ENCODE measurements at regions not wholly inside any gene's neighbourhood (a gene's known extent, or its start where the extent isn't known, plus 50 kb on each side); places are given as distances from the start of the nearest gene placed in this dataset.
"Not testable (repeated sequence)": the region's sequence is repeated elsewhere in the genome, so short reads cannot be mapped to it uniquely, and the experiment has no call there.

DNA sequence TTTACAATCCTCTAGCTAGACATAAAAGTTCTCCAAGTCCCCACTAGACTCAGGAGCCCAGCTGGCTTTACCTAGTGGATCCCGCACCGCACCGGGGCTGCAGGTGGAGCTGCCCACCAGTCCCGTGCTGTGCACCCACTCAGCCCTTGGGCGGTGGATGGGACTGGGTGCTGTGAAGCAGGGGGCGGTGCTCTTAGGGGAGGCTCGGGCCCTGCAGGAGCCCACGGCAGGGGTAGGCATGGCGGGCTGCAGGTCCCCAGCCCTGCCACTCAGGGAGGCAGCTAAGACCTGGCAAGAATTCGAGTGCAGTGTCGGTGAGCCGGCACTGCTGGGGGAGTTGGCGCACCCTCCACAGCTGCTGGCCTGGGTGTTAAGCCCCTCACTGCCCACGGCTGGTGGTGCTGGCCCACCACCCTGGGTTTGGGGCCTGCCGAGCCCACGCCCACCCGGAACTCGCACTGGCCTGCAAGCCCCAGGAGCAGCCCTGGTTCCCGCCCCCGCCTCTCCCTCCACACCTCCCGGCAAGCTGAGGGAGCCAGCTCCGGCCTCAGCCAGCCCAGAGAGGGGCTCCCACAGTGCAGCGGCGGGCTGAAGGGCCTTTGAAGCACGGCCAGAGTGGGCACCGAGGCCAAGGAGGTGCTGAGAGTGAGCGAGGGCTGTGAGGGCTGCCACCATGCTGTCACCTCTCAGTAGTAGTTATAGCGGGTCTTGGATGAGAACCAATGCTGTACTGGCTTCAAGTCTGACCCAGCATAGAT is 255.2 kb downstream of the CDH7 start:
- DNase-seq (peak in 1 of 2 donors; percentile 57), ATAC-seq (ENCODE audit: low FRiP score in 2 of 2) (peak in 1 of 2 donors; percentile 34)
- 97 to 100% methylated on average over 10 to 28 of the region's 28 CpGs for WGBS, 2 donors

DNA sequence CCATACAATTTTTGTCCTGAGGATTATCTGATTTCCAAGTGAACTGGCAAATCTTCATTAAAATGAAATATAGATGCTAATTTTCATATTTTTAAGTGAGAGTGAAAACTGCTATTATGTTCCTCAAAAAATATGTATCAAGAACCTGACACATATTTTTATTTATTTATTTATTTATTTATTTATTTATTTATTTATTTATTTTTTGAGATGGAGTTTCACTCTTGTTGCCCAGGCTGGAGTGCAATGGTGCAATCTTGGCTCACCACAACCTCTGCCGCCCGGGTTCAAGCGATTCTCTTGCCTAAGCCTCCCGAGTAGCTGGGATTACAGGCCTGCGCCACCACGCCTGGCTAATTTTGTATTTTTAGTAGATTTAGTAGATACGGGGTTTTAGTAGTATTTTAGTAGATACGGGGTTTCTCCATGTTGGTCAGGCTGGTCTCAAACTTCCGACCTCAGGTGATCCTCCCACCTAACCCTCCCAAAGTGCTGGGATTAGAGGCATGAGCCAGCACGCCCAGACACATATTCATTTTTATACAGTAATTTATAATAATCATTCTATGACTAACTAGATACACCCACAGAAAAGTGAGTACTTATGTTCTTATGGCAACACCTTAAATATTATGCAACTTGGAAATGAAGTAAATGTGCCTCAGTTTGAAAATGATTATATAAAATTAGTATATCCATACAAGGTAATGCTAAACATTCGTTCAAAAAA is 248.3 kb downstream of the CDH7 start:
- DNase-seq; ATAC-seq (ENCODE audit: low FRiP score in 2 of 2); H3K36me3 ChIP-seq; H3K4me1 ChIP-seq; H3K9me3 ChIP-seq; H3K4me3 ChIP-seq; H3K27me3 ChIP-seq; H3K27ac ChIP-seq: not testable (repeated sequence)
- 86 to 87% methylated on average over 11 of the region's 11 CpGs for WGBS, 2 donors

More for the DNA sequence above, 255.2 kb downstream of the CDH7 start:
- Histone ChIP-seq H3K36me3 (no peaks in the 10 kb centered on the region), H3K4me3 (no peak overlapping the region), H3K9me3 (peaks cover 0 to 10% (median 0%) of the 10 kb centered on the region in 4 donors), H3K27me3 (no peaks in the 10 kb centered on the region), H3K27ac (no peak overlapping the region), H3K4me1 (no peaks in the 10 kb centered on the region)
- TF ChIP-seq POLR2A (IDR thresholded peaks at IDR 0.05) (no peak), POLR2AphosphoS5 (IDR thresholded peaks at IDR 0.05) (no peak), CTCF (IDR thresholded peaks at IDR 0.05) (no peak), EP300 (IDR thresholded peaks at IDR 0.05) (no peak)

- Histone ChIP-seq H3K36me3 (no peaks in the 10 kb centered on the region), H3K9me3 (no peaks in the 10 kb centered on the region), H3K27me3 (no peaks in the 10 kb centered on the region), H3K4me1 (no peaks in the 10 kb centered on the region), H3K4me3 (no peak overlapping the region), H3K27ac (no peak overlapping the region)
- WGBS, 2 donors, result 65 to 67% methylated on average over 3 of the region's 3 CpGs
- ATAC-seq (ENCODE audit: low FRiP score in 2 of 2) (no peak), DNase-seq (no peak)
- TF ChIP-seq CTCF (IDR thresholded peaks at IDR 0.05) (no peak), POLR2AphosphoS5 (IDR thresholded peaks at IDR 0.05) (no peak), EP300 (IDR thresholded peaks at IDR 0.05) (no peak), POLR2A (IDR thresholded peaks at IDR 0.05) (no peak)
Observed at GRCh38 chr18:65995206-65995605, 244.4 kb downstream of the CDH7 start.

DNA sequence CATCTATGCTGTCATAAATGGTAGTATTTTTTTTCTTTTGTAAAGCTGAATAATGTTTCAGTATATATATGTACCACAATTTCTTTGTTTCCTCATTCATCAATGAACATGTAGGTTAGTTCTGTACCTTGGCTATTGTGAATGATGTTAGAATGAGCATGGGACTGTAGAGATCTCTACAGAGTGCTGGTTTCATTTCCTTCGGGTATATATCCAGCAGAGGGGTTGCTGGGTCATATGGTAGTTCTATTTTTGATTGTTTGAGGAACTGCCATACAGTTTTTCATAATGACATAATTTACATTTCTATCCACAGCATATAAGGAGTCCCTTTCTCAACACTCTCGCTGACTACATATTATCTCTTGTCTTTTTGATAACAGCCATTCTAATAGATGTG is 243.5 kb downstream of the CDH7 start:
- Histone ChIP-seq H3K36me3 (no peaks in the 10 kb centered on the region), H3K27me3 (no peaks in the 10 kb centered on the region), H3K4me1 (no peaks in the 10 kb centered on the region), H3K4me3 (no peak overlapping the region), H3K9me3 (no peaks in the 10 kb centered on the region), H3K27ac (no peak overlapping the region)
- no peak for DNase-seq
- WGBS, 2 donors, result 62 to 73% methylated on average over 2 of the region's 2 CpGs
- ATAC-seq (ENCODE audit: low FRiP score in 2 of 2), result no peak
- TF ChIP-seq POLR2A (IDR thresholded peaks at IDR 0.05) (no peak), EP300 (IDR thresholded peaks at IDR 0.05) (no peak), POLR2AphosphoS5 (IDR thresholded peaks at IDR 0.05) (no peak)

DNA sequence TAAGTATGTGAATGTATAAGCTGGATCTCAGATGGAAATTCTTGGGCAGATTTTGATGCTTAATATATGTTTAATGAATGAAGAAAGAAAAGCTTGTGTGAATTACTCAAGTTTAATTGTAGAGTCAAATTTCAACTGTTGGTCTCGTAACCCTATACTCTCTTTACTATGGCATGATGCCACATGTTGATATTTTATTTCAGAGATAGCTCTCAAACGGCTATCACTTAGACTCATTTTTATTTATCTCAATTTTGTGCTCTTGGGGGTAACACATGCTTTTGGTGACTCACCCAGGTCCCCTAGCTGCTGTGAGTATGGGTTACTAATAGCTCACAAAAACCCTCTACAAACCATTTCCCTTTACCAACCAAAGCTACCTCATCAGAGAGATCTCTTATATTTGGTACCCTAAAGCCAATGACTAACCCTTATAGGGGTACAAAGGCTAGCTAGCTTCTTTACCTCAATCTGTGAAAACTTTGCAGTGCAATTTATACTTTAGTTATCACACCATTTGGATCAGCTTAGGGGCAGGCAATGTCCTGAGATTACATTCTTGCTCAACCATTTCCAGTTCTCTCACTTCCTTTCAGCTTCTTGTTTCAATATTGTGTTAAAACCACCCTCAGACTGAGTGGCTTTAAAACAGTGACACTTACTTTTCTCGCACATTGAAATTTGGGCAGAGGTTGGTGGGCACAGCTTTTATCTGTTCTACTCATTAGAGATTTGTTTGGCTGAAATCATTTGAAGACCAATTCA is 240.3 kb downstream of the CDH7 start:
- Histone ChIP-seq H3K9me3 (no peaks in the 10 kb centered on the region), H3K36me3 (no peaks in the 10 kb centered on the region), H3K4me3 (no peak overlapping the region), H3K27me3 (no peaks in the 10 kb centered on the region), H3K4me1 (no peaks in the 10 kb centered on the region), H3K27ac (no peak overlapping the region)
- TF ChIP-seq POLR2AphosphoS5 (IDR thresholded peaks at IDR 0.05), result no peak
- no peak for TF ChIP-seq CTCF (IDR thresholded peaks at IDR 0.05)
- no peak for TF ChIP-seq POLR2A (IDR thresholded peaks at IDR 0.05)
- TF ChIP-seq EP300 (IDR thresholded peaks at IDR 0.05), result no peak
- DNase-seq (no peak), ATAC-seq (ENCODE audit: low FRiP score in 2 of 2) (no peak)
- 68 to 72% methylated on average over 3 of the region's 3 CpGs for WGBS, 2 donors
